Activated T-cell treated with anti-CD3 and anti-CD28 coated beads, Interleukin-2, amount 50 U/mL, for 4 hours (primary cell): ENCODE measurements at regions not wholly inside any gene's neighbourhood (a gene's known extent, or its start where the extent isn't known, plus 50 kb on each side); places are given as distances from the start of the nearest gene placed in this dataset.

Experiments
- ATAC-seq, 2 donors: fragments of 200-7000 bp; cut with Tn5 transposase; one replicate each; pipeline ENCODE4 v1.10.0; 2021
- DNase-seq: peaks from one replicate; pipeline ENCODE4 v3.0.0-alpha.2; 2020
- H3K27me3 Mint-ChIP-seq: one replicate; pipeline ENCODE4 v1.8.0; 2021; ENCODE audit warnings: low read depth, mixed read lengths
- H3K36me3 Mint-ChIP-seq: one replicate; pipeline ENCODE4 v1.8.0; 2022; ENCODE audit warnings: mixed read lengths; ENCODE audit not compliant: insufficient read depth
- H3K4me1 Mint-ChIP-seq: one replicate; pipeline ENCODE4 v1.8.0; 2021; ENCODE audit warnings: low read depth, mixed read lengths
- H3K4me3 Mint-ChIP-seq: one replicate; pipeline ENCODE4 v1.8.0; 2021; ENCODE audit warnings: mild to moderate bottlenecking, moderate library complexity, mixed read lengths
- H3K9me3 Mint-ChIP-seq: one replicate; pipeline ENCODE4 v1.8.0; 2021; ENCODE audit warnings: mixed read lengths

DNA sequence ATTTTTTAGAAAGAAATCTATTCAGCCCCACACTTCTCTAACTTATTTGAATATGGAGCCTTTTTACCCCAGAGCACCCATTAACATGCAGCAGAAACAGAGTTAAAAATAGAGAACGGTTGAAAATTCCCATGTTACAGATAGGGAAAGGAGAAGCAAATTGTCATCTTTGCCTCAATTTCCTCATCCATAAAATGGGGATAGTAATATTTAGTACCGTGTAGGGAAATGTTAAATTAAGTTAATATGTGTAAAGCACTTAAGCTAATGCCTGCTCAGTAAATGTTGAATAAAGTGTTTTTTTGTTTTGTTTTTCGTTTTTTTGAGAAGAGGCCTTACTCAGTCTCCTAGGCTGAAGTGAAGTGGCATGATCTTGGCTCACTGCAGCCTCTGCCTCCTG is 50.3 kb downstream of the NAV1 start:
- no peak overlapping the region for H3K4me3 Mint-ChIP-seq
- no peaks in the 10 kb centered on the region for H3K4me1 Mint-ChIP-seq
- no peaks in the 10 kb centered on the region for H3K9me3 Mint-ChIP-seq
- peaks cover 3% of the 10 kb centered on the region for H3K27me3 Mint-ChIP-seq
- peaks cover 3% of the 10 kb centered on the region for H3K36me3 Mint-ChIP-seq
- DNase-seq (no peak), ATAC-seq (no peak)

DNA sequence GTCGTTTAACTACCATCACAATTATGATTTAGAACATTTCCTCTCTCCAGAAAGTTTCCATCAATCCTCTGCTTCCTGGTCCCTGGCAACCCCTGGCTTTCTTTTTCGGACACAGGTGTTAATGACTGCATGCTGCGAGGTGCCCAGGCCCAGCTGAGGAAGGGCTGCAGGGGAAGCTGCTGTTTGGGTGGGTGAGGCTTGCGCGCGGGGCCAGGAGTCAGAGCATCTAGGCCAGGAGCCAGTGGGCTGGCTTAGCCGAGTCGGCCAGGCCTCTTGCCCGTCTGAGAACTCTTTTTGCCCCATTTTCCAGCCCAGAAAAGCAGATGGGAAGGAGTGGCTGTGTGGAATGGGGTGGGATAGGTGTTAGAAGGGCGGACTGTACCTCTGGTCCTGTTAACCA is 51.5 kb downstream of the NAV1 start:
- H3K27me3 Mint-ChIP-seq: peaks cover 5% of the 10 kb centered on the region
- ATAC-seq: no peak
- no peak for DNase-seq
- no peak overlapping the region for H3K4me3 Mint-ChIP-seq
- H3K36me3 Mint-ChIP-seq: peaks cover 3% of the 10 kb centered on the region
- no peaks in the 10 kb centered on the region for H3K9me3 Mint-ChIP-seq
- H3K4me1 Mint-ChIP-seq: no peaks in the 10 kb centered on the region

DNA sequence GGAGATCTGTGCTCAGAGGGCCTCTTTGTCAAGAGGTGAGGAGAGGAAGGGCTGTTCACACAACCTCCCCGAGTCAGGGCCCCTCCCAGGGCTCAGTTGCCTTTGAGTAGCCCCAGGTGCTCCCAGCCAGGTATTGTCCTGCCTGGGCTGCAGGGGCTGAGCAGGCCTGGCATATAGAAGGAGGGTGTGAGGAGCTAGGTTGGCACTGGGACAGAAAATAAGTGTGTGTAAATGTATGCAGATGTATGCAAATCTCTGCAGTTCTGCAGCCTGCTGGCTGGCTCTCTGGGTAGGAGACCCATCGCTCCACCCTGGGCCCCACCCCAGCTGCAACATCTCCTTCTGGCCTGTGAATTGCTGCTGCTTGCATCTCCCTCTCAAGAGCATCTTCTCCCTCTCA is 52.4 kb downstream of the NAV1 start:
- peaks cover 5% of the 10 kb centered on the region for H3K27me3 Mint-ChIP-seq
- DNase-seq (no peak), ATAC-seq (no peak)
- H3K9me3 Mint-ChIP-seq: no peaks in the 10 kb centered on the region
- peaks cover 3% of the 10 kb centered on the region for H3K36me3 Mint-ChIP-seq
- H3K4me1 Mint-ChIP-seq: no peaks in the 10 kb centered on the region
- no peak overlapping the region for H3K4me3 Mint-ChIP-seq

DNA sequence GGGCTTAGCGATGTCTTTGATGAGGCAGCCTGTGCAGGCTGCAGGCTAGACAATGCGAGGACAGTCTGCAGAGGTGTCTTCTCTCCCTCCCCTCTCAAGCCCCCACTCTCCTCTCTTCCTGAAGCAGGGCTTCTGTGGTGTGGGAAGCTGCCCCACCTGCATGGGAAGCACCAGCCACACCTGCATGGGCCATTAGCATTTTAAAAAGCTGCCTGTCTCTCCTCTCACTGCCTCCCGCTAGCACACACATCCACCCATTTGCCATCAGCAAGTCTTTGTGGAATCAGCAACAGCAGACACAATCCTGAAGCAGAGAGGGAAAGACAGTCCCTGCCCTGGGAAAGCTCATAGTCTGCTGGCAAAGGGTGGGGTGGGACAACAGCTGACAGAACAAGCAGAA is 53.1 kb downstream of the NAV1 start:
- ATAC-seq (no peak), DNase-seq (no peak)
- Mint-ChIP-seq H3K9me3 (no peaks in the 10 kb centered on the region), H3K27me3 (peaks cover 5% of the 10 kb centered on the region), H3K4me1 (no peaks in the 10 kb centered on the region), H3K4me3 (no peak overlapping the region), H3K36me3 (peaks cover 3% of the 10 kb centered on the region)

DNA sequence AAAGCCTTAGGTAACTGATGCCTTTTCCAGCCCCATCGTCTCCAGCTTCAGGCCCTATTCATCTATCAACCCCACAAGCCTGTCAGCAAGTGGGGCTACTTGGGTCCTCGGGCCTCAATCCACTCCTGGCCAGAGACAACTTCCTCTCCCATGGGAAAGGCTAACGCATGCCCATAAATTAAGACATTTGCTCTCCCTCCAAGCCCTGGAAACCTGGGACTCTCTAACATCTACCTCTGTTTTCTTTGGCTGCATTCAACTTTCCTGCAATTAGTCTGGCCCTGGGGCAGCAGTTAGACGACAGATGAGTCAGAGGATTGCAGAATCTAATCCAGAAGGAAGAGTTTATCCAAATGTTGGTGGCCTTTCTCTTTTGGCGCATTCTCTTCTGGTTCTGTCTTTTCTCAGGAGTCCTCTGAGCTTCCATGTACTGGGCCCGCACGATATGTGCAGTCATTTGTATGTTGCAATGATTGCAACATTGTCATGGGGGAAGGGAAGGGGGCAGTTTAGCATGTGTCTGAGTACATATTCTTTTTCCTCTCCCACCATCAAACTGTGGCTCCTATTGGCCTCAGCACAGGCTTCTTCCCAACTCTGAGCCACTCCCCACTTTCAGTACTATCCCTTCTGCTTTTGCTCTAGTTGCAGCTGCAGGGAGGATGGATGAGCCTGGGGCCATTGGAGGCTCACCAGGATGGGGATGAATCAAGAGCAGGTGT is 54.4 kb downstream of the NAV1 start:
- ATAC-seq (no peak), DNase-seq (no peak)
- no peak overlapping the region for H3K4me3 Mint-ChIP-seq
- peaks cover 3% of the 10 kb centered on the region for H3K36me3 Mint-ChIP-seq
- peaks cover 7% of the 10 kb centered on the region for H3K27me3 Mint-ChIP-seq
- H3K9me3 Mint-ChIP-seq: no peaks in the 10 kb centered on the region
- no peaks in the 10 kb centered on the region for H3K4me1 Mint-ChIP-seq

DNA sequence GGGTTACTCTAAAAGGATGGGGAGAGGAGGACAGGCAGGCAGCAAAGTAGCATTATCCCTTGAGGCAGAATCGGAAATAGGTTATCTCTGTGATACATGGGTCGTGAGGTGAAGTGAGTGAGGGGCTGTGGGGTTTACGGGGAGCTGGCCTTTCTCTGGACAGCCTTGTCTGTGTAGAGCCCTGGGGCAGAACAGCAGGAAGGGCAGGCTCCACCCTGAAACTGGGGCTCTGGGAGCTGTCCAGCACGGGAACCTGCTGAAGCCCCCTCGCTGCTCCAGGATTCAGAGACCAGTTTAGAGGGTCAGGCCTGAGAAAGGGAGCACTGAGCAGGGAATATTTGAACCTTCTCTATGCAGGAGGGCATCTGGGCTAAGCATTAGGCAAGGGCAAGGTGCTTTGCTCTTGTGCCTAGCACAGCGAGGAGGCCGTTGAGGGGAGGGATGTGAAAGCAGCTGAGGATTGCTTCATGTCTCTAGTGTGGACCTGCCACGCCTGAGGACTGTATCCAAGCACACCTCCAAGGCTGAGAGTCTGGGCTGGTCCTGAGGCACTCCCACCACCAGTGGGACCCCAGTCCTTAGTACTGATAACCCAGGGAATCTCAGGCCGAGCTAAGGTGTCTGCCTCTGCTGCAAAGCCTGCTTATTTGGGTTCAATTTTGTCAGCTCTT is 55.8 kb downstream of the NAV1 start:
- Mint-ChIP-seq H3K4me1 (no peaks in the 10 kb centered on the region), H3K36me3 (peaks cover 3% of the 10 kb centered on the region), H3K9me3 (no peaks in the 10 kb centered on the region), H3K27me3 (peaks cover 7% of the 10 kb centered on the region), H3K4me3 (no peak overlapping the region)
- DNase-seq: no peak
- ATAC-seq: no peak

DNA sequence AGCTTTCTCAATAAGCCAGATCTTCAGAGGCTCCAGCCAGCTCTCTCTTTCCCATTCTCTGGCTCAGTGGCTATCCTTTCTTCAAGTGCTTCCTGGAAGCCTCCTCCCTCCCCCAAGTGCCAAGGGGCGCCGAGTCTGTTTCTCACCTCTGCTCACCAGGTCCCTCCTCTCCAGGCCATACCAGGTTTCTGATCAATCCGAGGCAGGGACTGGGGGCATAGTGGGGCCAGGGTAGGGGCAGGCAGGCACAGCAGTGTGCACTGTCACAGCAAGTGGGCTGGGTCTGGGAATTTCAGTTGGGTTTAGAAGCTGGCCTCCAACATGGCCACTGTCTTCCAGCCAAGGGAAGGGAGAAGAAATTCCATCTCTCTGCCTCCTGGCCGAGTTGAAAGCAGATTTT is 56.5 kb downstream of the NAV1 start:
- peaks cover under 1% of the 10 kb centered on the region for H3K36me3 Mint-ChIP-seq
- ATAC-seq: no peak
- H3K9me3 Mint-ChIP-seq: no peaks in the 10 kb centered on the region
- H3K4me3 Mint-ChIP-seq: no peak overlapping the region
- H3K4me1 Mint-ChIP-seq: no peaks in the 10 kb centered on the region
- no peak for DNase-seq
- peaks cover 7% of the 10 kb centered on the region for H3K27me3 Mint-ChIP-seq

DNA sequence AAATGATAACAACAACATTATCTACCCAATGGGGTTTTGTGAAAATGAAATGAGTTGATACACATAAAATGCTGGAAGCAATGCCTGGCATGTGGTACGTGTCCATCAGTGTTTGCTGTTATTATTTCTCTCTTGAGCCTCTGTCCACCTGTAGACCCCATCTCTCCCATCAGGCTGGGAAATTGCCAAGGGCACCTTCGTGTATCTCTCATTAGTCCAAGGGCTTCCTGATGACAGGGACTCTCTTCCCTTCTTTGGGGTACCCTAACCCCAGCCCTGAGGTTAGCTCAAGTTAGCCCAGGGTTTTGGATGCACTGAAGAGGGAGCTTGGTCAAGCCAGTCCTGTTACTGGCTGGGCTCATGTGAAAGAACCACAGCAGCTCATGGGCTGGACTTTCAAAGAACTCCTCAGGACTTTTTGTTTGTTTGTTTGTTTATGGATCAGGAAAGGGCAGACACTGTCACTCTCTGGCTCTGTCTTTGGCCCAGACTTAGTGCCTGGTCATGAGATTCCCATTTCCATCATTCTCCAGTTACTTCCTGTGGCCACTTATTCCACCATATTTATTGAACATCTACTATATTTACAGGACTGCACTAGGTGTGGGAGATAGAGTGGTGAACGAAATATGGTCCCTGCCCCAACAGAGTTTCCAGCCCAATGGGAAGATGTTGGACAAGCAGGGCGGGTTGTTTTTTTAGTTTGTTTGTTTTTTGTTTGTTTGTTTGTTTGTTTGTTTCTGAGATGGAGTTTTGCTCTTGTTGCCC is 57.4 kb downstream of the NAV1 start:
- Mint-ChIP-seq H3K36me3 (no peaks in the 10 kb centered on the region), H3K27me3 (peaks cover 7% of the 10 kb centered on the region), H3K4me3 (no peak overlapping the region), H3K9me3 (no peaks in the 10 kb centered on the region), H3K4me1 (no peaks in the 10 kb centered on the region)
- no peak for ATAC-seq
- no peak for DNase-seq

DNA sequence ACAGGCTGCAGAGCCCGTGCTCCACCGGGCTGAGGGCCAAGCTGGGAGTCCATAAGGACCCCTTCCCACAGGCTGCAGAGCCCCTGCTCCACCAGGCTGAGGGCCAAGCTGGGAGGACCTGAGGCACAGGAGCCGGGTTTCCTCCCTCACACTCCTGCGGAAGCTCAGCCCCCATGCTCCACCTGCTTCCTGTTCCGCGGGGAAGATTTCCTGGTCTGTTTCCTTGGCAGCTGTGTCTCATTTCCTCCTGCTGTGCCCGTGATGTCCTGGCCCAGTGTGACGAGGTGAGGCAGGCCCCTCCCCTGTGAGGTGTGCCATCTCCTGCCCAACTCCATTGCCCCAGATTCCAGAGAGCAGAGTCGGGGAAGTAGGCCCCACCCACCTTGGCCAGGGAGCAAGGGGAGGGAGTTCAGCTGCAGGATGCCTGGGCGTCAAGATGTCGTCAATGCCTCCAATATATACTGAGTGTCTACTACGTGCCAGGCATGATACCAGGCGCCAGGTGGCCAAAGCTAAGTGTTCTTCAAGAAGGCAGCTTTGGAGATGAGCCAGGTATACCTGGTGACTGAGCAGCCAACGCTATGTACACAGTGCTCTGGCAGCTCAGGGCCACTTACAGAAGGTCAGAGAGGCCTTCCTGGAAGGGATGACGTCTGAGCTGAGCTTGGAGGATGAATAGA is 58.8 kb downstream of the NAV1 start:
- Mint-ChIP-seq H3K27me3 (peaks cover 5% of the 10 kb centered on the region), H3K4me1 (no peaks in the 10 kb centered on the region), H3K36me3 (no peaks in the 10 kb centered on the region), H3K4me3 (no peak overlapping the region), H3K9me3 (no peaks in the 10 kb centered on the region)
- DNase-seq (no peak), ATAC-seq (no peak)

DNA sequence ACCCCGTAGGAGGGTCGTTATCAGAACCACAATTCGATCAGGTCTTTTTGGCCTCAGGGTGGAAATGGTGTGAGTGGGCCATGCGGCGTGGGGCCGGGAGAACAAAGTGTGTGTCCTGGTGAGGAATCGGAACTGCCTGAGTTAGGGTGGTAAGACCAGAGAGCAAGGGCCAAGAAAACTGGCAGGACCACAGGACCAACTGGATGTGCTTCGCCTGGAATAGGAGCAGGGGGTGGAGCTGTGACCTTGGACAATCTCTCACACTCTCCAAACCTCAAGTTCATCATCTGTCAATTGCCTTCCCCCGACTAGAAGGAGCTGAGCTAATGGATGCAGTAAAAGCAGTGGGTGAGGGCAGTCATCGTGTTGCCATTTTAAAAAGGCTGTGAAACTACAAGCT is 59.5 kb downstream of the NAV1 start:
- Mint-ChIP-seq H3K4me3 (no peak overlapping the region), H3K36me3 (no peaks in the 10 kb centered on the region), H3K9me3 (no peaks in the 10 kb centered on the region), H3K4me1 (no peaks in the 10 kb centered on the region), H3K27me3 (peaks cover 5% of the 10 kb centered on the region)
- DNase-seq (no peak), ATAC-seq (no peak)

DNA sequence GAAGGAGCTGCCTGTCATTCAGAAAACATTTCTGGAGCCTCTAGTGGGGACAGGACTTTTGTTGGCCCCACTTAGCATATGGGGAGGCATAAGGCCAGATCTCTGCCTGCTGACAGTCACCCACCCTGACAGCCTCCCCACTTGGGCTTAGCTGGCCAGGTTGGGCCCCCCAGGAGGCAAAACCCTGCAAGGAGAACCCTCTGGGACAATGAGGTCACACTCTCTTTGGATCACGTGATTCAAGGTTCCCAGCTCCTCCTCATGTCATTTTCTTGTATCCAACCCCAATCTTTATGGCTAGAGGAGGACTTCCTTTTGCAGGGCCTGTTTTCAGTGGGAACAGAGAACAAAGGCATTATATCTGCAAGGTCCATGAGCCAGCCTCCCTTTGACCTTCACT is 60.0 kb downstream of the NAV1 start:
- Mint-ChIP-seq H3K4me1 (no peaks in the 10 kb centered on the region), H3K4me3 (no peak overlapping the region), H3K9me3 (no peaks in the 10 kb centered on the region), H3K36me3 (no peaks in the 10 kb centered on the region), H3K27me3 (peaks cover 5% of the 10 kb centered on the region)
- DNase-seq (no peak), ATAC-seq (no peak)

DNA sequence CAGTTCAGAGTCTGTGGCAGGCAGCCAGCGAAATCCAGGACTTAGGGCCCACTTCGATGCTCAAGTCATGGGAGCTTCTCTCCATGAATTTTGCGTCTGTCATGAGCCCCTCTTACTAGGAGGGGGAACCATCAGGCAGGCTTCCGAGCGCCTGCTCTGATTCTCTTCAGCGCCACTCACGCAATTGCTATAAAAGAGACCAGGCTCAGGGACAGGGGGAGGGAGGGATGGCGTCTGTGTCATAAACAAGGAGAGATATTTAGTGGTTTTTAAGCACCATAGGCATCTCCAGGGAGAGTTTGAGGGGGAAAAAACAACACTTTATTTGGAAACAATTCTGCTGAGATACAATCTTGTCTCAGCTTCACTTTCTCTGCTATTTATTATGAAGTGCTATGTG is 60.6 kb downstream of the NAV1 start:
- H3K9me3 Mint-ChIP-seq: no peaks in the 10 kb centered on the region
- peaks cover 3% of the 10 kb centered on the region for H3K27me3 Mint-ChIP-seq
- H3K4me1 Mint-ChIP-seq: no peaks in the 10 kb centered on the region
- DNase-seq (no peak), ATAC-seq (no peak)
- H3K4me3 Mint-ChIP-seq: no peak overlapping the region
- H3K36me3 Mint-ChIP-seq: no peaks in the 10 kb centered on the region

DNA sequence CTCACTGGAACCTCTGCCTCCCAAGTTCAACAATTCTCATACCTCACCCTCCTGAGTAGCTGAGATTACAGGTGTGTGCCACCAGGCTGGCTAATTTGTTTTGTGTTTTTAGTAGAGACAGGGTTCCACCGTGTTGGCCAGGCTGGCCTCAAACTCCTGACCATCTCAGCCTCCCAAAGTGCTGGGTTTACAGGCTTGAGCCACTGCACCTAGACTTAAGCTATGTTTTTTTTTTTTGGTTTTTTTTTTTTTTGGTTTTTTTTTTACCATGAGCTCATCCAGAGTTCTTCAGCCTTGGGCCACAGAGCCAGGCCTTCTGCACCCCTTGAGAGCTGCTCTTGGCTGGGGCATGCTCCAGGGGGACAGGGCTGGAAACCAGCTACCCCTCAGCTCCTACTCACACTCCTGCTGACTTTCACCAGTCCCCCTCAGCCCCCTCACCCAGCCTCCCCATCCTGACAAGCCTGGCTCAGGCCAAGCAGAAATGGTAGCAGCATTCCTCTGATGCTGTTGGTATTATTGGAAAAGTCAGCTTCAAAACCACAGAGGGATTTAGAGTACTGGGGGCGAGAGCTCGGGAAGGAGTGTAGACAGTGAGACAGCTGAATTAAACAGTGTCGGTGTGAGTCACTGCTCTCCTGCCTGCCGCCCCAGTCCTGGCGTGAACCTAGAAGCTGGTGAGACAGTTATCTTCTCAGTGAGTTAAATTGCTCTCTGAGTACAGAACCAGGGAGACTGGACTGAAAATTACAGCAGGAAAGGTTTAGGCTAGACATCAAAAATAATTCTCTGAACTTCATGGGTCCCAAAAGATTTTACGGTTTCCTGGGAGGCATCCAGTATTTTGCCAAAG is 63.7 kb downstream of the NAV1 start:
- Mint-ChIP-seq H3K4me1 (no peaks in the 10 kb centered on the region), H3K4me3 (no peak overlapping the region), H3K36me3 (no peaks in the 10 kb centered on the region), H3K27me3 (peaks cover 2% of the 10 kb centered on the region), H3K9me3 (no peaks in the 10 kb centered on the region)
- DNase-seq (no peak), ATAC-seq (no peak)
